ENCODE measurements at regions not wholly inside any gene's neighbourhood (a gene's known extent, or its start where the extent isn't known, plus 50 kb on each side); places are given as distances from the start of the nearest gene placed in this dataset.

- Mint-ChIP-seq H3K4me3 (ENCODE audit: unreplicated experiment) (no peak overlapping the region), H3K27me3 (ENCODE audit: unreplicated experiment) (no peaks in the 10 kb centered on the region), H3K27ac (ENCODE audit: unreplicated experiment) (peak overlapping the region; percentile 92), H3K4me1 (ENCODE audit: unreplicated experiment) (peaks cover 20% of the 10 kb centered on the region), H3K9me3 (ENCODE audit: unreplicated experiment) (no peaks in the 10 kb centered on the region), H3K36me3 (ENCODE audit: low read depth, unreplicated experiment) (no peaks in the 10 kb centered on the region)
- TF ChIP-seq CTCF (IDR thresholded peaks at IDR 0.05; ENCODE audit: unreplicated experiment), result no peak
- DNase-seq (ENCODE audit: low spot score), result no peak
Measured at GRCh38 chr2:19473350-19473749, 114.9 kb upstream of the OSR1 start.

GRCh38 chr2:19472391-19472978, 114.1 kb upstream of the OSR1 start:
- H3K27ac Mint-ChIP-seq (ENCODE audit: unreplicated experiment), result peak overlapping the region; percentile 94
- H3K4me1 Mint-ChIP-seq (ENCODE audit: unreplicated experiment), result peaks cover 20% of the 10 kb centered on the region
- TF ChIP-seq CTCF (IDR thresholded peaks at IDR 0.05; ENCODE audit: unreplicated experiment), result no peak
- DNase-seq (ENCODE audit: low spot score), result no peak
- H3K27me3 Mint-ChIP-seq (ENCODE audit: unreplicated experiment), result no peaks in the 10 kb centered on the region
- H3K9me3 Mint-ChIP-seq (ENCODE audit: unreplicated experiment), result no peaks in the 10 kb centered on the region
- no peaks in the 10 kb centered on the region for H3K36me3 Mint-ChIP-seq (ENCODE audit: low read depth, unreplicated experiment)
- no peak overlapping the region for H3K4me3 Mint-ChIP-seq (ENCODE audit: unreplicated experiment)

- TF ChIP-seq CTCF (IDR thresholded peaks at IDR 0.05; ENCODE audit: unreplicated experiment), result no peak
- H3K27me3 Mint-ChIP-seq (ENCODE audit: unreplicated experiment), result peaks cover 1% of the 10 kb centered on the region
- no peak for DNase-seq (ENCODE audit: low spot score)
- no peak overlapping the region for H3K27ac Mint-ChIP-seq (ENCODE audit: unreplicated experiment)
- H3K36me3 Mint-ChIP-seq (ENCODE audit: low read depth, unreplicated experiment), result no peaks in the 10 kb centered on the region
- H3K4me3 Mint-ChIP-seq (ENCODE audit: unreplicated experiment), result no peak overlapping the region
- peaks cover 20% of the 10 kb centered on the region for H3K4me1 Mint-ChIP-seq (ENCODE audit: unreplicated experiment)
- no peaks in the 10 kb centered on the region for H3K9me3 Mint-ChIP-seq (ENCODE audit: unreplicated experiment)
Measured at GRCh38 chr2:19471491-19471890, 113.1 kb upstream of the OSR1 start.

- no peaks in the 10 kb centered on the region for H3K36me3 Mint-ChIP-seq (ENCODE audit: low read depth, unreplicated experiment)
- peaks cover 1% of the 10 kb centered on the region for H3K27me3 Mint-ChIP-seq (ENCODE audit: unreplicated experiment)
- H3K27ac Mint-ChIP-seq (ENCODE audit: unreplicated experiment), result no peak overlapping the region
- no peak for TF ChIP-seq CTCF (IDR thresholded peaks at IDR 0.05; ENCODE audit: unreplicated experiment)
- H3K9me3 Mint-ChIP-seq (ENCODE audit: unreplicated experiment), result no peaks in the 10 kb centered on the region
- no peaks in the 10 kb centered on the region for H3K4me1 Mint-ChIP-seq (ENCODE audit: unreplicated experiment)
- DNase-seq (ENCODE audit: low spot score), result no peak
- H3K4me3 Mint-ChIP-seq (ENCODE audit: unreplicated experiment), result no peak overlapping the region
Measured at GRCh38 chr2:19465978-19466377, 107.6 kb upstream of the OSR1 start.

- H3K9me3 Mint-ChIP-seq (ENCODE audit: unreplicated experiment), result no peaks in the 10 kb centered on the region
- peaks cover 2% of the 10 kb centered on the region for H3K4me1 Mint-ChIP-seq (ENCODE audit: unreplicated experiment)
Measured at GRCh38 chr2:19462256-19462645, 103.8 kb upstream of the OSR1 start.

More at GRCh38 chr2:19462256-19462645, 103.8 kb upstream of the OSR1 start:
- no peak overlapping the region for H3K27ac Mint-ChIP-seq (ENCODE audit: unreplicated experiment)
- TF ChIP-seq CTCF (IDR thresholded peaks at IDR 0.05; ENCODE audit: unreplicated experiment), result no peak
- no peak overlapping the region for H3K4me3 Mint-ChIP-seq (ENCODE audit: unreplicated experiment)
- no peak for DNase-seq (ENCODE audit: low spot score)
- H3K36me3 Mint-ChIP-seq (ENCODE audit: low read depth, unreplicated experiment), result no peaks in the 10 kb centered on the region
- peaks cover 1% of the 10 kb centered on the region for H3K27me3 Mint-ChIP-seq (ENCODE audit: unreplicated experiment)
